ENCODE measurements at regions not wholly inside any gene's neighbourhood (a gene's known extent, or its start where the extent isn't known, plus 50 kb on each side); places are given as distances from the start of the nearest gene placed in this dataset.
"Not testable (repeated sequence)": the region's sequence is repeated elsewhere in the genome, so short reads cannot be mapped to it uniquely, and the experiment has no call there.

GRCh38 chr10:46645110-46645509 is 66.2 kb downstream of the SYT15 start:
- not testable (repeated sequence) for DNase-seq

GRCh38 chr10:46646132-46646531 is 67.2 kb downstream of the SYT15 start:
- not testable (repeated sequence) for DNase-seq

- not testable (repeated sequence) for DNase-seq
Observed at GRCh38 chr10:46650967-46651366, 72.0 kb downstream of the SYT15 start.

- DNase-seq = not testable (repeated sequence)
Observed at GRCh38 chr10:46657437-46657836, 78.5 kb downstream of the SYT15 start.

GRCh38 chr10:46660027-46660834 is 81.3 kb downstream of the SYT15 start:
- not testable (repeated sequence) for DNase-seq

GRCh38 chr10:46660835-46661164 is 81.9 kb downstream of the SYT15 start:
- DNase-seq = not testable (repeated sequence)

- not testable (repeated sequence) for DNase-seq
Observed at GRCh38 chr10:46665536-46665935, 86.6 kb downstream of the SYT15 start.

- not testable (repeated sequence) for DNase-seq
Observed at GRCh38 chr10:46668357-46668997, 89.5 kb downstream of the SYT15 start.

GRCh38 chr10:46677836-46678435 is 99.0 kb downstream of the SYT15 start:
- DNase-seq = not testable (repeated sequence)

GRCh38 chr10:46691397-46691796 is 112.5 kb downstream of the SYT15 start:
- not testable (repeated sequence) for DNase-seq

- DNase-seq = not testable (repeated sequence)
Observed at GRCh38 chr10:46693218-46693617, 114.3 kb downstream of the SYT15 start.

- not testable (repeated sequence) for DNase-seq
Observed at GRCh38 chr10:46717264-46717663, 138.3 kb downstream of the SYT15 start.

- DNase-seq = not testable (repeated sequence)
Observed at GRCh38 chr10:46718014-46718413, 139.1 kb downstream of the SYT15 start.

GRCh38 chr10:46720386-46720785 is 141.5 kb downstream of the SYT15 start:
- DNase-seq = not testable (repeated sequence)

- DNase-seq = not testable (repeated sequence)
Observed at GRCh38 chr10:46720811-46721518, 142.0 kb downstream of the SYT15 start.

GRCh38 chr10:46724258-46724657 is 145.3 kb downstream of the SYT15 start:
- DNase-seq = not testable (repeated sequence)

- not testable (repeated sequence) for DNase-seq
Observed at GRCh38 chr10:46728359-46728758, 149.4 kb downstream of the SYT15 start.

GRCh38 chr10:46730729-46731128 is 151.8 kb downstream of the SYT15 start:
- not testable (repeated sequence) for DNase-seq

- DNase-seq = not testable (repeated sequence)
Observed at GRCh38 chr10:46733635-46734261, 154.8 kb downstream of the SYT15 start.

- DNase-seq = not testable (repeated sequence)
Observed at GRCh38 chr10:46734262-46734642, 155.3 kb downstream of the SYT15 start.

GRCh38 chr10:46739919-46740318 is 161.0 kb downstream of the SYT15 start:
- DNase-seq = not testable (repeated sequence)

GRCh38 chr10:46740368-46740767 is 161.4 kb downstream of the SYT15 start:
- not testable (repeated sequence) for DNase-seq

- not testable (repeated sequence) for DNase-seq
Observed at GRCh38 chr10:46749003-46749402, 162.2 kb upstream of the PTPN20 start.

All from NCI-H2227 treated with DMSO at 0.1 percent for 48 hours (cell line).